Endothelial cell of umbilical vein (primary cell): ENCODE measurements at regions not wholly inside any gene's neighbourhood (a gene's known extent, or its start where the extent isn't known, plus 50 kb on each side); places are given as distances from the start of the nearest gene placed in this dataset.

ENCODE experiments used
- BruUV-seq: library from RNA; stranded (reverse); fragments of 400-500 nt; replicated peaks from 2 replicates; lab custom pipeline; 2021; lab: Mats Ljungman, UMichigan
- CTCF ChIA-PET: fragments of 300-600, 350-600 bp; sonication (Branson Sonifier 250); formaldehyde crosslinking; loops from one replicate; lab custom pipeline; 2021; ENCODE audit warnings: antibody characterized with exemption, inconsistent platforms; lab: Charles Lee
- POLR2A ChIA-PET: fragments of 300-600, 350-600 bp; sonication (Branson Sonifier 250); formaldehyde crosslinking; loops from one replicate; lab custom pipeline; 2021; ENCODE audit warnings: antibody characterized with exemption, inconsistent platforms; lab: Charles Lee
- DNase-seq: peaks from one replicate; pipeline ENCODE4 v3.0.0-alpha.2; 2011; ENCODE audit warnings: low read depth, low spot score
- FAIRE-seq: peaks from 2 replicates; lab custom pipeline; 2011; peaks lifted over from hg19 to GRCh38; lab: Jason Lieb, UNC
- H2AFZ ChIP-seq: 2 replicates; pipeline ENCODE4 v1.6.0; 2012; ENCODE audit warnings: low read depth, low read length, control low read depth, inconsistent platforms
- H3K27ac ChIP-seq: 2 replicates; pipeline ENCODE4 v1.5.1; 2011; ENCODE audit warnings: low read depth, mild to moderate bottlenecking, control low read depth, low read length, moderate library complexity; ENCODE audit not compliant: insufficient read depth
- H3K27me3 ChIP-seq, 2 experiments: 2 replicates each; pipeline versions ENCODE4 v1.6.0 to v1.6.1; 2011; ENCODE audit warnings: low read length in 2 of 2, mixed read lengths in 1 of 2; ENCODE audit not compliant: control insufficient read depth in 2 of 2, insufficient read depth in 2 of 2
- H3K36me3 ChIP-seq, 2 experiments: 2 replicates in 1 of 2; 3 replicates in 1 of 2; pipeline ENCODE4 v1.5.1; 2011; ENCODE audit warnings: low read length in 2 of 2, mild to moderate bottlenecking in 1 of 2, moderate library complexity in 1 of 2; ENCODE audit not compliant: control insufficient read depth in 2 of 2, insufficient read depth in 2 of 2; ENCODE audit errors: extremely low read depth in 1 of 2
- H3K4me1 ChIP-seq: 3 replicates; pipeline ENCODE4 v1.5.1; 2011; ENCODE audit warnings: mild to moderate bottlenecking, low read length; ENCODE audit not compliant: control insufficient read depth, insufficient read depth; ENCODE audit errors: extremely low read depth
- H3K4me2 ChIP-seq: 2 replicates; pipeline ENCODE4 v1.6.1; 2011; ENCODE audit warnings: low read length, control low read depth, mixed read lengths; ENCODE audit not compliant: insufficient read depth
- H3K4me3 ChIP-seq, 3 experiments: fragments of 200-600 bp in 1 of 3; sonication (generic), shearing (Covaris generic) in 1 of 3; replicated peaks in 1 of 3; 2 replicates each; pipeline ENCODE4 v1.5.1; 2011 to 2016; ENCODE audit warnings: control low read depth in 3 of 3, low read length in 3 of 3, mild to moderate bottlenecking in 2 of 3, inconsistent platforms in 1 of 3, low read depth in 1 of 3, moderate library complexity in 1 of 3; ENCODE audit not compliant: insufficient read depth in 1 of 3
- H3K79me2 ChIP-seq: 2 replicates; pipeline ENCODE4 v1.6.0; 2012; ENCODE audit warnings: low read length, inconsistent platforms; ENCODE audit not compliant: control insufficient read depth, insufficient read depth
- H3K9ac ChIP-seq: replicated peaks from 2 replicates; pipeline ENCODE3; 2011; ENCODE audit warnings: low read length, control low read depth; ENCODE audit not compliant: insufficient read depth; ENCODE audit errors: extremely low read depth
- H3K9me1 ChIP-seq: replicated peaks from 3 replicates; pipeline ENCODE4 v1.6.0; 2011; ENCODE audit warnings: mild to moderate bottlenecking, low read length; ENCODE audit not compliant: control insufficient read depth, insufficient read depth; ENCODE audit errors: extremely low read depth
- H3K9me3 ChIP-seq: replicated peaks from 2 replicates; pipeline ENCODE4 v1.5.1; 2012; ENCODE audit warnings: low read length, inconsistent platforms; ENCODE audit not compliant: control insufficient read depth, insufficient read depth
- H4K20me1 ChIP-seq: replicated peaks from 2 replicates; pipeline ENCODE3; 2011; ENCODE audit warnings: mild to moderate bottlenecking, low read length; ENCODE audit not compliant: control insufficient read depth, insufficient read depth; ENCODE audit errors: extremely low read depth
- EZH2 ChIP-seq: IDR thresholded peaks from 2 replicates; pipeline ENCODE4 v1.6.1; 2012; ENCODE audit warnings: borderline replicate concordance, low read depth, mild to moderate bottlenecking, moderate library complexity, low read length, inconsistent platforms; ENCODE audit not compliant: severe bottlenecking
- FOS ChIP-seq: IDR thresholded peaks from 2 replicates; pipeline ENCODE4 v1.6.1; 2011; ENCODE audit warnings: mild to moderate bottlenecking, low read length, moderate library complexity, borderline replicate concordance; ENCODE audit not compliant: insufficient read depth
- GATA2 ChIP-seq: IDR thresholded peaks from 2 replicates; pipeline ENCODE4 v1.7.0; 2011; ENCODE audit warnings: low read depth, mild to moderate bottlenecking, moderate library complexity, mixed read lengths, low read length; ENCODE audit not compliant: insufficient read length, insufficient read depth
- JUN ChIP-seq: IDR thresholded peaks from 2 replicates; pipeline ENCODE4 v1.6.1; 2011; ENCODE audit warnings: borderline replicate concordance, low read depth; ENCODE audit not compliant: insufficient read length, insufficient read depth
- MYC ChIP-seq: IDR thresholded peaks from one replicate; pipeline ENCODE4 v1.6.1; 2011; ENCODE audit warnings: mild to moderate bottlenecking, low read depth, low read length
- POLR2A ChIP-seq: IDR thresholded peaks from 2 replicates; pipeline ENCODE4 v1.6.1; 2012; ENCODE audit warnings: low read depth, mild to moderate bottlenecking, control low read depth, low read length
- POLR2AphosphoS5 ChIP-seq: IDR thresholded peaks from 2 replicates; pipeline ENCODE4 v1.6.1; 2012; ENCODE audit warnings: low read depth, mild to moderate bottlenecking, control low read depth, low read length, moderate library complexity; ENCODE audit not compliant: insufficient read depth
- dilution Hi-C: fragments of 300-500 bp; cut with MboI; formaldehyde crosslinking; loops from one replicate; pipeline ENCODE4 v1.15.0; 2019; ENCODE audit warnings: low sequenced_read_pairs; ENCODE audit not compliant: extremely low pct_ligation_motif_present
- intact Hi-C: fragments of 100-400 bp; cut with micrococcal nuclease; formaldehyde crosslinking; loops from one replicate; pipeline ENCODE4 v1.10.0; 2022
- TF ChIP-seq, protein P1 (sequence below), 2 donors: IDR thresholded peaks; 1 replicate in 1 of 2; 2 replicates in 1 of 2; pipeline ENCODE4 v1.5.1; 2011; ENCODE audit warnings: low read length in 2 of 2, mild to moderate bottlenecking in 2 of 2, moderate library complexity in 2 of 2, control low read depth in 1 of 2, inconsistent platforms in 1 of 2, low read depth in 1 of 2; ENCODE audit not compliant: insufficient read depth in 1 of 2; ENCODE audit errors: extremely low read depth in 1 of 2
- TF ChIP-seq, protein P2 (sequence below): IDR thresholded peaks from 2 replicates; pipeline ENCODE4 v1.6.1; 2011; ENCODE audit not compliant: insufficient read depth, insufficient read length

DNA sequence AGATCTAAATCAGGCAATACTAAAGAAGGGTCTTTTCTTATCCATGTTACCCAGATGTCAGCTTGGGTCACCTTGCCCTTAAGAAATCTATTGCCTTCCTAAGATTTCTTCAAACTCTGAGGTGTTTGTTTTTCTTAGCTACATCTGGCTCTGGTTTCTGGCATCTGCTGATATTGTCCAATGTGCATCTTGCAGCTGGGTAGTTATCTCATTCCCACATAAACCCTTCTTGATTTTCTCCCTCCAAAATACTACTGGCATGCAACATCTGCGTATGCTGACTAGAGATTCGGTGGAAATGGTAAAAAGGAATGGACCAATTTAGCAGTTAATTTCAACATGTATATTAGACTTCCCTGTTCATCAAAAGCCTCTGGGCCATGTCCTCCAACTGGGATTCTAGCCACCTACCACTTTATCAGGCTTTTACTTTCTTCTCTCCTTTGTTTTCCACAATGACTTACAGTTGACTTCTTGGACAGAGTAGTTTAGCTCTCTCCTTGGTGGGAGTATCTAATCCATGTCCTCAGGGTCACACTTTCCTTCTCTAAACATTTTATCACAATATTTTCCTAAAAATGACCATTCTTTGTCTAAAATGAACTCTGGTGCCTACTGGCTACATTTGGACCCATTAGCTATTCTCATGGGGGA, 324.8 kb upstream of the FAR2 start:
- Histone ChIP-seq H3K27ac (no peak overlapping the region), H3K9me3 (no peaks in the 10 kb centered on the region), H3K9me1 (no peaks in the 10 kb centered on the region), H4K20me1 (no peaks in the 10 kb centered on the region), H3K4me2 (no peak overlapping the region), H3K27me3 (no peaks in the 10 kb centered on the region), H3K9ac (no peak overlapping the region), H2AFZ (no peak overlapping the region), H3K79me2 (no peaks in the 10 kb centered on the region), H3K4me1 (no peaks in the 10 kb centered on the region), H3K4me3 (no peak overlapping the region), H3K36me3 (no peaks in the 10 kb centered on the region)
- ChIA-PET POLR2A (no interaction called here), CTCF (interaction anchor here (0.9 to 1.9 kb wide), 4 partner anchors 9 to 26 kb away, joined by 3 to 5 read pairs (median 4); no protein-coding TSS in a partner anchor)
- dilution Hi-C loops (no loop called here), intact Hi-C loops (no loop called here)
- no TSS peak for BruUV-seq
- FAIRE-seq, result peak; percentile 52
- TF ChIP-seq POLR2AphosphoS5 (no peak), POLR2A (no peak), JUN (no peak), FOS (no peak), EZH2 (no peak), MYC (no peak), GATA2 (no peak)
- TF ChIP-seq, protein P1, sequence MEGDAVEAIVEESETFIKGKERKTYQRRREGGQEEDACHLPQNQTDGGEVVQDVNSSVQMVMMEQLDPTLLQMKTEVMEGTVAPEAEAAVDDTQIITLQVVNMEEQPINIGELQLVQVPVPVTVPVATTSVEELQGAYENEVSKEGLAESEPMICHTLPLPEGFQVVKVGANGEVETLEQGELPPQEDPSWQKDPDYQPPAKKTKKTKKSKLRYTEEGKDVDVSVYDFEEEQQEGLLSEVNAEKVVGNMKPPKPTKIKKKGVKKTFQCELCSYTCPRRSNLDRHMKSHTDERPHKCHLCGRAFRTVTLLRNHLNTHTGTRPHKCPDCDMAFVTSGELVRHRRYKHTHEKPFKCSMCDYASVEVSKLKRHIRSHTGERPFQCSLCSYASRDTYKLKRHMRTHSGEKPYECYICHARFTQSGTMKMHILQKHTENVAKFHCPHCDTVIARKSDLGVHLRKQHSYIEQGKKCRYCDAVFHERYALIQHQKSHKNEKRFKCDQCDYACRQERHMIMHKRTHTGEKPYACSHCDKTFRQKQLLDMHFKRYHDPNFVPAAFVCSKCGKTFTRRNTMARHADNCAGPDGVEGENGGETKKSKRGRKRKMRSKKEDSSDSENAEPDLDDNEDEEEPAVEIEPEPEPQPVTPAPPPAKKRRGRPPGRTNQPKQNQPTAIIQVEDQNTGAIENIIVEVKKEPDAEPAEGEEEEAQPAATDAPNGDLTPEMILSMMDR (IDR thresholded peaks at IDR 0.05; ENCODE audit: extremely low read depth in 1 of 2, insufficient read depth in 1 of 2, low read depth in 1 of 2, low read length in 2 of 2), result no peak
- TF ChIP-seq, protein P2, sequence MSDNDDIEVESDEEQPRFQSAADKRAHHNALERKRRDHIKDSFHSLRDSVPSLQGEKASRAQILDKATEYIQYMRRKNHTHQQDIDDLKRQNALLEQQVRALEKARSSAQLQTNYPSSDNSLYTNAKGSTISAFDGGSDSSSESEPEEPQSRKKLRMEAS, result no peak
- no peak for DNase-seq
